Dermis microvascular lymphatic vessel endothelial cell (primary cell): ENCODE measurements at regions not wholly inside any gene's neighbourhood (a gene's known extent, or its start where the extent isn't known, plus 50 kb on each side); places are given as distances from the start of the nearest gene placed in this dataset.

ENCODE experiments used
- DNase-seq, 2 donors: peaks; one replicate each; pipeline versions ENCODE4 v3.0.0 to v3.0.0-alpha.2; 2010; ENCODE audit warnings: low read depth in 2 of 2

- DNase-seq, result no peak
These were observed 120.9 kb upstream of the LHX1 start for GRCh38 chr17:36816214-36816906.

GRCh38 chr17:36816907-36817288 is 120.4 kb upstream of the LHX1 start:
- DNase-seq, result no peak

- no peak for DNase-seq
These were observed 119.7 kb upstream of the LHX1 start for GRCh38 chr17:36817483-36818048.

- DNase-seq, result no peak
These were observed 119.0 kb upstream of the LHX1 start for GRCh38 chr17:36818134-36818825.

- DNase-seq, result no peak
These were observed 113.2 kb upstream of the LHX1 start for GRCh38 chr17:36823850-36824677.

- DNase-seq, result no peak
These were observed 112.6 kb upstream of the LHX1 start for GRCh38 chr17:36824678-36825101.

GRCh38 chr17:36825113-36825512 is 112.2 kb upstream of the LHX1 start:
- DNase-seq, result no peak

GRCh38 chr17:36825521-36825920 is 111.8 kb upstream of the LHX1 start:
- DNase-seq, result no peak

- DNase-seq, result no peak
These were observed 111.3 kb upstream of the LHX1 start for GRCh38 chr17:36825951-36826350.

GRCh38 chr17:36827081-36827480 is 110.2 kb upstream of the LHX1 start:
- no peak for DNase-seq

GRCh38 chr17:36829676-36830075 is 107.6 kb upstream of the LHX1 start:
- no peak for DNase-seq

GRCh38 chr17:36833279-36833678 is 104.0 kb upstream of the LHX1 start:
- no peak for DNase-seq

GRCh38 chr17:36835036-36835435 is 102.2 kb upstream of the LHX1 start:
- DNase-seq, result no peak

- DNase-seq, result no peak
These were observed 99.9 kb upstream of the LHX1 start for GRCh38 chr17:36837195-36837938.

- no peak for DNase-seq
These were observed 99.4 kb upstream of the LHX1 start for GRCh38 chr17:36837939-36838272.

- DNase-seq, result no peak
These were observed 98.0 kb upstream of the LHX1 start for GRCh38 chr17:36839256-36839655.

- no peak for DNase-seq
These were observed 96.5 kb upstream of the LHX1 start for GRCh38 chr17:36840796-36841195.

GRCh38 chr17:36842231-36842819 is 95.0 kb upstream of the LHX1 start:
- DNase-seq, result no peak

GRCh38 chr17:36842963-36843558 is 94.2 kb upstream of the LHX1 start:
- DNase-seq, result no peak

GRCh38 chr17:36844013-36844412 is 93.3 kb upstream of the LHX1 start:
- no peak for DNase-seq

GRCh38 chr17:36844601-36845000 is 92.7 kb upstream of the LHX1 start:
- DNase-seq, result no peak
